Germinal center (tissue), 1 donor: ENCODE measurements at regions not wholly inside any gene's neighbourhood (a gene's known extent, or its start where the extent isn't known, plus 50 kb on each side); places are given as distances from the start of the nearest gene placed in this dataset.
"Not testable (repeated sequence)": the region's sequence is repeated elsewhere in the genome, so short reads cannot be mapped to it uniquely, and the experiment has no call there.

Source experiments
- DNase-seq: peaks from one replicate; pipeline ENCODE4 v3.0.0; 2012; ENCODE audit warnings: mixed read lengths, low spot score

DNA sequence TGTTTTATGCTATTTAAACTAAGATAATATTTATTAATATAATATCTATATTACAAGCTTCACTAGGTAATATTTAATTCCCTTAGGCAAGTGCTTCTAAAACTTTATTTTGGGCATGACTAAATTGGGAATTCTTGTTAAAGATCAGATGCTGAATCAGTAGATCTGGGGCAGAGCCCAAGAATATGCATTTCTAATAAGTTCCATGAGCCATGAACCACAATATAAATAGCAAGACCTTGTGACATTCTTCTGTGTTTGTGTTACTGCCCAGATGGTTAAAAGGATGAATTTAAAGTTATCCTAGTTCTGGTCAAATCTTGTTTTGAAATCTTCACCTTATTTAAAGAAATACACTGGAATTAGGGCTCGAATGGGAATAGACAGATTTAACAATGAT is 258.4 kb upstream of the CACNA2D1 start:
- DNase-seq = no peak

DNA sequence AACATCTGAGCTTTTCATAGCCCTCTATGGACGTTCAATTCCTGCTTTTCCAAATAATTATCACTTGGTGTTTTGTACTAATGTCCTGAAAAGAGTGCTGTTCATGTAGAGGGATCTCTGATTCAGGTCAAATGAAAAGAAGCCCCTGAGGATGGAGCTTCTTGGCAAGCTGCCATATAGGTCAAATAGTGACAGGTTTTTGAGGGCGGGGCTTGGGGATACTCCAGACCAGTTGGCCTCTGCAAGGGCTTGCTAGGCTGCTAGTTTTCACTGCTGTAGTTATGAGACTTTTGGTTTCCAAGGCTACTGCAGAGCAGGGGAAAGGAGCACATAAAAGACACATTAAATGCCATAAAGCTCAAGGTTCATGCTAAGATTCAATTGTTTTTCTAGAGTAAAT is 257.2 kb upstream of the CACNA2D1 start:
- no peak for DNase-seq

DNA sequence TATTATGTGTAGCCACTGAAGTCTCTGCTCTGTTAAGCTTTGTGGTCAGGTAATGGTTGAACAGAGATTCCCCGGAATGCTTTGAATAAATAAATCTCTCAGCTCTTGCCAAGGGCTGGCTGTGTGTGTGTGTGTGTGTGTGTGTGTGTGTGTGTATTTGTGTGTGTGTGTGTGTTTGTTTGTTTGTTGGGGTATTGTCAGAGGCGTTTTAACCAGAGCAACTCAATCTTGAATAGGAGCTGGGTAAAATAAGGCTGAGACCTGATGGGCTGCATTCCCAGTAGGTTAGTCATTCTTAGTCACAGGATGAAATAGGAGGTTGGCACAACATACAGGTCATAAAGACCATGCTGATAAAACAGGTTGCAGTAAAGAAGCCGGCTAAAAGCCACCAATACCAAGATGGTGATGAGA is 256.2 kb upstream of the CACNA2D1 start:
- DNase-seq = no peak

DNA sequence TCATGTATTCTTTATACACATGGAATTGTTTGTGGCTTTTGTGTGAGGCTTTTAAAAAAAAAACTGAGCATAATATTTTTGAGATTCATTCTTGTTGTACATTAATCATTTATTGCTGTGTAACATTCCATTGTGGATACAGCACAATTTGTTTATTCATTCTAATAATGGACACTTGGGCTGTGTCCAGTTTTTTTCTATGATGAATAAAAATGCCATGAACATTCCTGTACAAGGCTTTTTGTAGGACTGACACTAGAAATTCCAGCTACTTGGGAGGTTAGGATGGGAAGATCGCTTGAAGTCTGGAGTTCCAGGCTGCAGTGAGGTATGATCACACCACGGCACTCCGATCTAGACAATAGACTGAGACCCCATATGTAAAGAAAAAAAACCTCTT is 254.3 kb upstream of the CACNA2D1 start:
- DNase-seq = no peak

DNA sequence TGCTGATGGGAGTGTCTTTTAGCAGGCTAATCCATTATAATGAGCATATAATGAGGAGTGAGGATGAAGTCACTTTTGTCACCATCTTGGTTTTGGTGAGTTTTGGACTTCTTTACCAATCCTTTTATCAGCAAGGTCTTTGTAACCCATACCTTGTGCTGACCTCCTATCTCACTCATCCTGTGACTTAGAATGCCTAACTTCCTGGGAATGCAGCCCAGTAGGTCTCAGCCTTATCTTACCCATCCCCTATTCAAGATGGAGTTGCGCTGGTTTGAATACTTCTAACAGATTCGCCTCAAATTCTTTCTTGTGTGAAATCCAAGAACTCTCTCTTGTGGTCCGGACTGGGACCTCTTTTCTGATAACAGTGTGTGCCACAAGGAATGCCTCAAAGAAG is 253.1 kb upstream of the CACNA2D1 start:
- no peak for DNase-seq

DNA sequence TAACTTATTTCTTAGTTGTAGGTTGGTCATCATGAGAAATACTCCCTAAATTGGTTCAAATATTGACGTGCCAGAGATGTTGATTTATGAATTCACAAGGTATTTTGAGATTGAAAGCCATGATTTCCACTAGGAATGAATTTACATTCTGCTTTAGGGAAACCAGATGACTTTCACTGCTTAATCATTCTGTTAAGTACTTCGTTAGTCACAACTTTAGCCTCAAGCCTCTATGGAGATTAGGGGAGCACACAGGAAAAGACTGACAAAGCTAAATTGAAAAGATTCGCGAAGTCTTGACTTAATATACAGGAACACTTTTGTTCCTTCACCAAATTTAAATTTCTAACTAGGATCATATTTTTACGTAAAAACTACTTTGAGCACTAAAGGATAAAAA is 250.4 kb upstream of the CACNA2D1 start:
- DNase-seq = no peak

DNA sequence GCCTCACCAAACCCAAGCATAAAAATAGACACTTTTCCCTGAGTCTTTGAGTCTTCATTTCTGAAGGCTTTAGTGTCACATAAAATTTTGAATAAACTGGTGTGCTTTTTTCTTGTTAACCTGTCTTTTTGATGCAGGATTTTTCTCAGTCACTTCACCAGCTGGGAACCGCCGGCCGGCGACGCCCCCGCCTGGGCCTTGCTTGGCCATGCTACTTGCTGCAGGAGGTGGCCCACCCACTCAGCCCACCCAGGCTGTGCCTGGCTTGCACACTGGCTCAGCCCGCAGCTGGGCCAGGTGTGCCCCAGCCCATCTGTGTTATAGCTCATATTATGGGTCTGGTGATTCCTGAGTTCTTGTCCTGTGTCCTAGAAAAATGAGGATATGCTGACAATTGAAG is 247.4 kb upstream of the CACNA2D1 start:
- no peak for DNase-seq

DNA sequence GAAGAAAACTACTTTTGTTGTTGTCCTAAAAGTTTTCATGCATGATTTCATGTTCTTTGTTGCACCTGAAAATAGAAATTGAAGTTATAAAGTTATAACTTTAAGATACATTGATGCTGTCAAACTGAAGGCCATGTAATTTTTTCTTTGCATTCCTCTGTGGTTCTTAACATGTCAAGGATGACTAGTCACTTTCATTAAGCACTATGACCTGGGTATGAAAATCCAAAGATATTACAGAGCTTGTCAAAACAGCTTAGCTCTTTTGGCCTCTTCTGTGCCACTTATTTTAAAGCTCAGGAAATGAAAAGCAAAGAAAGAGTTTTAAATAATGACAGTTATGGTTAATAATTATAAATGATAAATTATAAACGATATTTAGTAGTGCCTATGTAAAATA is 241.6 kb upstream of the CACNA2D1 start:
- DNase-seq = no peak

DNA sequence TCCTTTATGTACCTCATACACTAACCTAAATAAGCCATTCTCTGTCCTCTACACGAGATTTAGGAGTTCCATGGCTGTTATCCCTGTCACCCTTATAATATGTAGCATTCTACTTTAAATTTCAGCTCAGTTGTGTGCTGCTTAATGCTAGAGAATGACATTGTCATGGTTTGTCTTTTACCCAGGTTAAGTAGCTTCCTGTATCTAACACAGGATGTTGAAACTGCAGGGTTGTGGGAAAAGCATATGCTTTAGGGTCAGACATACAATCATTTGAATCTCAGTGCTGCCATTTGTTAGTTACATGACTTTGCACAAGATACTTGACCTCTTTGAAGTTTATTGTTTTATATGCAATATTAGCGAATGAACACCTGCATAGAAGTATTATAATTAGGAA is 235.1 kb upstream of the CACNA2D1 start:
- DNase-seq = no peak

DNA sequence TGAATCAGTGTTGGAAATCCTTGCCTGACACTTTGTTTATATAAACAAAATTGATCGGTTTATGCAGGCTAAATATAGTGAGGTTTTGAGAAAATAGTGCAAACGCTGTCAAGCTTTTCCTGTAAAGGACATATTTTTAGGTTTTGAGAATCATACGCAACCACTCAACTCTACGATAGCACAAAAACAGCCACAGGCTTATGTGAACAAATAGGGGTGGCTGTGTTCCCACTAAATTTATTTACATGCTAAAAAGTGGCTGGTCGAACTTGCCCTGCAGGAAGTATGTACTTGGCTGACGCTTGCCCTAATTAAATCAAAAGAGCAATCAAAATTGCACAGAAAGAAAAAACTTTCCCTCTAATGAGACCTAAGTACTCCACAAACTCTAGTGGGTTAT is 234.7 kb upstream of the CACNA2D1 start:
- no peak for DNase-seq

DNA sequence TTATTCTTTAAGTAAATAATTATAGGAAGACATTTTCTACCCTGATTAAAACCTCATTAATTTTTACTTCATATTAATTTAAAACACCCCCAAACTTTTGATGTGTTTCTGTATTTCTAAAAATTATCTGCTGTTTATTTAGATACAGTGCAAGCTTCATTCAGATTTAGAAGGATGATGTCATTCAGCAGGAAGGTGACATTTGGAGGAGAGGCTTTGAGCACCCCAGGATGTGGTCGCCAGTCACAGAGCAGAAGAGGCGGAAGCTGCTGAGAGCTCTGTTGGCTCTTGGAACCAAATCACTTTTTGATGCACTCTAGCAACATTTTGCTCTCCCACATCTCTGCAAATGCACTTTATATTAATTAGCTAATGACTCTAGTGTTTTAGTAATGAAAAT is 233.9 kb upstream of the CACNA2D1 start:
- DNase-seq = no peak

DNA sequence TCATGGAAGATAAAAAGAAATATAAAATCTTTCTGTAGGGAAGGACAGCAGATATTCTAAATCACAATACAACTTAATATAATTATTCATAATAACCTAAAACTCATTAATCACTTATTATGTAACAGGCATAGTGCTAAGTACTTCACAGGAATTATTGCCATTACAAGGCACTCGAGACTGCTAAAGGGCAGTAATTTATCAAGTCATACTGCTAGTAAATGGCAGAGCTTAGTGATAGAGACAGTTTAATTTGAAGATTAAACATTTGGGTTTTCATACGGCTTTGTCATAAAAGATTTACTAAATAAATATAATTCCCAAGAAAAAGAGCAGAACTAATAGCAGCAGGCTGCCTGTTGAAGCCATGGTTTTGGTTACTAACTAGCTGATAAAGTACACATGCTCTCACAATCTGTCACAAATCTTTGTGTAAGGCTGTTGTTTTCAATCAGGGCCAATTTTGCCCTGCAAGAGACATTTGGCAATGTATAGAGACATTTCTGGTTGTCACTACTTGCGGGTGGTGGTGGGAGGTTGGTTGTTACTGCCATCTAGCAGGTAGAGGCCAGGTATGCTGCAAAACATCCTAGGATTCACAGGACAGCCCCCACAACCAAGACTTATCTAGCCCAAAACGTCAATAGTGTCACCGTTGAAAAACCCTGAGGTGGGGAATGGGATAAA is 233.3 kb upstream of the CACNA2D1 start:
- no peak for DNase-seq

DNA sequence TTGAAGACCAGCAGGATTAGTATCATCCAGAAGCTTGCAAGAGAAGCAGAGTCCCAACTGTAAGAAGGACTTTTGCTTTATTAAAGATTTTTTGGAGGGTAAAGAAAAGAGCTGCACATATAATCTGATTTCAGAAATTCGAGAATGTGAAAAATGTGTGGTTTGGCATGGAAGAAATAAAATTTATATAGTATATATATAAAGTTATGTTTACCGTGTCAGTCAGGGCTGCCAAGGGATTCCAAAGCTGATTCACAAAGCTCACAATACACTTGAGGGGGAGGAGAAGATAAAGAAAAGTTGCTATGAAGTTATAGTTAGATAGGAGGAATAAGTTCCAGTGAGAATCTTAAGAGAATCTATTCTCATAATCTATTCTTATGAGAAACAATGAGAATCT is 231.8 kb upstream of the CACNA2D1 start:
- no peak for DNase-seq

DNA sequence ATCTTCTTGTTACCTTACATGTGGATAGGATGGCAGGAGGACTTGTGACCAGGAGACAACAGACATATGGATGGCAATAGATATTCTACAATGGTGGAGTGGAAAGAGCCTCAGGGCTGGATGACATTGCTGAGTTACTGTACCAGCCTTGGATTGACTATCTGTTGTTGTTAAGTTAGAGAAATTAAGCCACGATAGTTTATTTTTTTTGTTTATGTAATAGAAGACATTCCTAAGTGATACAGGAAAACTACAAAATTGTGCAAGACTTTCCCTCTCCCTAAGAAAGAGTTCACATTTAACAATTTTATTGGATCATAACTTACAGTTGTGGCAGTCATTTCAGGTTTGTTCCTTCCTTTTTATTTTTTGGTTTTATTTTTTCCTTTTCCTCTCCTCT is 230.7 kb upstream of the CACNA2D1 start:
- DNase-seq = no peak

DNA sequence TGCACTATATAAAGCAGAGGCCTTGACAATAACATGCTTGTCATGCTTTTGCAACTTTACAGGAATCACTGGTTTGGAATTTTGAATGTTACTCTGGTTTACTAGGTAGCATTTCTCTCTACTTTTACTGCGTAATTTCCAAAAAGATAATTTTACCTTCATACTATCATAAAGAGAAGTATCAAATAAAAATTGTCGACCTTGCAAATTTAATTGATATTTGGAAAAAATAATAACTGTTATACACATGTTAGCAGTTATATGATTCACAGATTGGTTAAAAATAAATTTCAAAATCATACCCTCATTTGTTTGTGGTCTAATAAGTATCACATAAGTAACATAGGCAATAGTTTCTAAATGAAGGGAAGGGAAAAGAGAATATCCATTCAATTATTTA is 228.5 kb upstream of the CACNA2D1 start:
- DNase-seq = no peak

DNA sequence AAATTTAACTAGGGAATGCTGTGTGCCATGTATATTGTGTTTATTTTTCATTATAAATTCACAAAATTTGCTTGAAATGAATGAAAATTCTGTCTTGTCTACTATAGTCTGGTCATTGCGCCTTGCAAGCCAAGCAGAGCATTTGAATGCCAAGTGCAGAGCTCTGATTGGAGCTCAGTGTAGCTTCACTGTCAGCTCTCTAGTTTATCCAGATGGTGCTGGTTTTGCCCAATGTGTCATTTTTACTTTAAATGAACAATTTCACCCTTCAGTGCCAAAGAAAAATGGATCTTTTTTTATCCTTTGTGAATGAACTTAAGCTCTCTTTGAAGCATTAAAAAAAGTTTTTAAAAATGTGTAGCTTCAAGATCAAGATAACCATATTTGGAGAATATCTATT is 225.6 kb upstream of the CACNA2D1 start:
- no peak for DNase-seq

DNA sequence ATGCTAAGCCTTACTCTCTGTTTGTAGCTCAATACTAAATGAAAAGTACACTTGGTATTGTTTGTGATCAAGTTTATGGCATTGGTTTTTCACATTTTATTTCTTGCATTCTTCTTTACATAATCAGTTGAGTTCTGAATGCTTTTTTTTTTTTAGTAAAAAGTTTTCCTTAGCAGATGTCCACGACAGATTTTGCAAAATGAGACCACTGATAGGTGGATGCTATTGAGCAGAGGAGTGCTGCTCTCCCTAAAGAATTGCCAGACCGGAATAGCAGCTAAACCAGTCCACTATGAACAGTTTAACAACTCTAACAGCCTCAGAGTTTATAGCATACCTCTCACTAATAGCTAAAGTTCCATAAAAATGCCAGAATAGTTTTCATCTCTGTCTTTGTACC is 225.1 kb upstream of the CACNA2D1 start:
- no peak for DNase-seq

DNA sequence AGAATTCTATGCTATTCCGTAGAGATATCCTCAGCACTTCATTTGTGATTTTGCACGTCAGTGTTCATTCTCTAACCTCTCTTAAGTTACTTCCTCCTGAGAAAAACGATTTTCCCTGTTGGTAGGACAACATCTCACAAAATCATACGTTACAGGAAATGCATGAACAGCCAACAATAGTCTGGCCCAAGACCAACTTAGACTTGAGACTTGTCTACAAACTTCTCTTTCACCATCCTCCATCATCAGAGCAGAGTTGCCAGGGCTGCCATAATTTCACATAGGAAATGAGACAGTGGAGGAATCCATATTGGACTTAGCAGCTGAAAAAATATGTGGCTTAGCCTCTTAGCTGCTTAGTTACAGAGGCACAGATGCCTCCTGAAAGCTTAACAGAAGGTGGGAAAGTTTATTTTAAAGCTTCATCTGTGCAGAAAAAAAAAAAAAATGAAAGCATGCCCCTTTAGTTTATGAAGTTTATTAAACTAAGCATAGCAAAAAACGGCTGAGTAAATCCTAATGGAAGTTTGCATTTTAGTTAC is 222.5 kb upstream of the CACNA2D1 start:
- no peak for DNase-seq

DNA sequence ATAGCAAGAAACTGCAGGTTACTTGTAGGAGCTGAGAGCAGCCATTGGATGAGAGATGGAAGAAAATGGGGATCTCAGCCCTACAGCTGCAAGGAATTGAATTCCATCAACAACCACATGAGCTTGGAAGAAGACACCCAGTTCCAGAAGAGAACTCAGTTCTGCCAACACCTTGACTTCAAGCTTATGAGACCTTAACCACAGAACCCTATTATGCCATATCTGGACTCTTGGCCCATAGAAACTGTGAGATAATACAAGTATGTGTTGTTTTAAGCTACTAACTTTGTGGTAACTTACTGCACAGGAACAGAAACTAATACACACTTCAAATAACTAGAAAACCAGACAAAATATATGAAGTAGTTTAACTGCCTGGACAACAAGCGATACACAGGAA is 212.4 kb upstream of the CACNA2D1 start:
- DNase-seq = no peak

DNA sequence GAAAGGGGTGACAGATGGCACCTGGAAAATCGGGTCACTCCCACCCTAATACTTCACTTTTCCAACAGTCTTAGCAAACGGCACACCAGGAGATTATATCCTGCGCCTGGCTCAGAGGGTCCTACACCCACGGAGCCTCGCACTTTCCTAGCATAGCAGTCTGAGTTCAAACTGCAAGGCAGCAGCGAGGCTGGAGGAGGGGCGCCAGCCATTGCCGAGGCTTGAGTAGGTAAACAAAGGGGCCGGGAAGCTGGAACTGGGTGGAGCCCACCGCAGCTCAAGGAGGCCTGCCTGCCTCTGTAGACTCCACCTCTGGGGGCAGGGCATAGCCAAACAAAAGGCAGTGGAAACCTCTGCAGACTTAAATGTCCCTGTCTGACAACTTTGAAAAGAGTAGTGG is 206.5 kb upstream of the CACNA2D1 start:
- not testable (repeated sequence) for DNase-seq

DNA sequence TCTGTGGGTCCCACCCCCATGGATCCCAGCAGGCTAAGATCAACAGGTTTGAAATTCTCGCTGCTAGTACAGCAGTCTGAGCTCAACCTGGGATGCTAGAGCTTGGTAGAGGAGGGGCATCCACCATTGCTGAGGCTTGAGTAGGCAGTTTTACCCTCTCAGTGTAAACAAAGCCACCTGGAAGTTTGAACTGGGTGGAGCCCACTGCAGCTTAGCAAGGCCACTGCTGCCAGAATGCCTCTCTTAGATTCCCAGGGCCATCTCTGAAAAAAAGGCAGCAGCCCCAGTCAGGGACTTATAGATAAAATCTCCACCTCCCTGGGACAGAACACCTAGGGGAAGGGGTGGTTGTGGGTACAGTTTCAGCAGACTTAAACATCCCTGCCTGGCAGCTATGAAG is 190.0 kb upstream of the CACNA2D1 start:
- no peak for DNase-seq

DNA sequence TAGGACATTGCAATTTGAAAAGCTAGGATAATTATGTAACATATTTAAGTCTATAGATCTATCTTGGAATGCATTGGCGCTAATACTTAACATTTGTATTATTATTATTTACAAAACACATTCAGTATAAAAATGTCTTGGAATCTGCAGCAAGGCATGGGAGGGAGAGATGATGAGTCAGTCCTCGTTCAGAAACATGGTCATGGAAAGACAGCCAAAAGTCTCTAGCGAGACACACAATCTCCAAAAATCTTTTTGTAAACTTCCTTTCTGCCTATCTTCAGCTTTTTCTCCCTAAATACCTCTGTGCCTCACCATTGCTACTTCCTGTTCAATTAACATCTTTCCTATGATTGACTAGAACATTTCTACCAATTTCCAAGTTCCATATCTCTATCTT is 188.4 kb upstream of the CACNA2D1 start:
- no peak for DNase-seq

DNA sequence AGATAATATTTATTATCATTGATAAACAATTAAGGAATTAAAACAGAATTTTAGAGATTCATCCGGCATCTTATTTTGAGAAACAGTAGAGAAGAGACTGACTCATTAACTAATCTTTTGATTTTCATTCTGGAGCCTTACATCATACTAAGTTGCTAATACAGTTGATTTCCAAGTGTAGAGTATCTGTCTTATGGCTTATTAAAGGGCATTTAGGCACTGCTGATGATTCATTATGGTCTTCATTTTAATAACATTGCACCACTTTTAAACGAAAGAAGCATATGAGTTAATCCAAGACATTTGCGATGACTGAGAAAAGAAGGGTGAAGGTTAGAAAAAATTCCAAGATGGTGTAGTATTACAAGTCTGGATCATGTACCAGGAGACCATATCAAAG is 186.0 kb upstream of the CACNA2D1 start:
- no peak for DNase-seq

DNA sequence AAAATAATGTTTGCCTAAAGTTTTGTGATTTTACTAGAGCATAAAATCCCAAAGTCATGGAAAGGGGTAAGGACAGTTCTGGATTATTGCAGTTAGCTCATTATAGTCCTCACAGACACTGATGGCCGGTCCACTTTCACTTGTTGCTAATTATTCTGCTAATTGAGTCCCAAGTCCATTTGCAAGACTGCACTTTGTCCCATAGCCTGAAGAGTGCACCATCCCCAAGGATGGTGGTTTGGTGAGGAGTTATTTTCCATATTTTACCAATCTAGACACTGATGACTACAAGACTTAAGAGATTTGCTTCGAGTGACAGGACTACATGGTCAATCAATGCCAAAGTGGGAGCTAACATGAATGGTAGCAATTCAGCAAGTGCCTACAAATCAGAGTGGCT is 181.8 kb upstream of the CACNA2D1 start:
- DNase-seq = no peak

DNA sequence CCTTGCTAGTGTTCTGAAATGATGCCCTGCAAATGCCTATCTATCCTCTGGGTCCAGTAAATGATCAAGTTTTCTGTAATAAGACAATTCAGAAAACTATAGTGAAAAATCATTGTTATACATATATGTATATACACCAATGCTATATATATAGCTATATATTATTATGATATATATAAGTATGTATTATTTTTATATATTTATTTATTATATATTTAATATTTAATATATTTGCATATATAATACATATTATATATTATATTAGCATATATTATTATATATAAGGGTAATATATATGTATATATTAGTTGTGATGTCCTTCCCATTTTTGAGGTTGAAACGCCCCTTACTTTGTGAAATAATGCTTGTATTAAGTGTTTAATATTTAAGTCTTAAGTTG is 181.4 kb upstream of the CACNA2D1 start:
- DNase-seq = no peak
